Panc1 (cell line): ENCODE measurements at regions not wholly inside any gene's neighbourhood (a gene's known extent, or its start where the extent isn't known, plus 50 kb on each side); places are given as distances from the start of the nearest gene placed in this dataset.

ENCODE experiments used
- ATAC-seq: fragments of 200-7000 bp; cut with Tn5 transposase; 2 replicates; pipeline ENCODE4 v1.9.1; 2020; ENCODE audit warnings: mild to moderate bottlenecking, moderate library complexity
- BruUV-seq: library from RNA; stranded (reverse); fragments of 400-500 nt; replicated peaks from 2 replicates; lab custom pipeline; 2021; lab: Mats Ljungman, UMichigan
- CTCF ChIA-PET: fragments of 300-600 bp; sonication (Branson Sonifier 250); formaldehyde crosslinking; loops from one replicate; lab custom pipeline; 2022; ENCODE audit warnings: antibody characterized with exemption; lab: Charles Lee
- POLR2A ChIA-PET: fragments of 300-600 bp; sonication (Branson Sonifier 250); formaldehyde crosslinking; loops from one replicate; lab custom pipeline; 2022; ENCODE audit warnings: antibody characterized with exemption; lab: Charles Lee
- DNase-seq: peaks from one replicate; pipeline ENCODE4 v3.0.0-alpha.2; 2010; ENCODE audit warnings: low read depth, low spot score
- H3K27ac ChIP-seq: 2 replicates; pipeline ENCODE4 v1.5.1; 2011; ENCODE audit warnings: mild to moderate bottlenecking, low read length, inconsistent platforms
- H3K27me3 ChIP-seq: fragments of 200-500 bp; sonication (Bioruptor generic); 2 replicates; pipeline ENCODE4 v1.6.0; 2014; ENCODE audit warnings: low read length, inconsistent platforms; ENCODE audit not compliant: control insufficient read depth, insufficient read depth
- H3K36me3 ChIP-seq: fragments of 200-500 bp; sonication (Bioruptor generic); 2 replicates; pipeline ENCODE4 v1.5.1; 2014; ENCODE audit warnings: inconsistent platforms, mild to moderate bottlenecking, low read length, moderate library complexity; ENCODE audit not compliant: control insufficient read depth, insufficient read depth
- H3K4me1 ChIP-seq: 2 replicates; pipeline ENCODE4 v1.5.1; 2011; ENCODE audit warnings: inconsistent platforms, mild to moderate bottlenecking, low read length, moderate library complexity; ENCODE audit not compliant: control insufficient read depth, insufficient read depth
- H3K4me3 ChIP-seq, 2 experiments: 2 replicates each; pipeline ENCODE4 v1.5.1; 2011 to 2012; ENCODE audit warnings: low read depth in 2 of 2, low read length in 2 of 2, mild to moderate bottlenecking in 2 of 2, inconsistent platforms in 1 of 2, moderate library complexity in 1 of 2
- H3K9me3 ChIP-seq: fragments of 200-500 bp; sonication (Bioruptor generic); 2 replicates; pipeline ENCODE4 v1.5.1; 2014; ENCODE audit warnings: low read depth, mild to moderate bottlenecking, inconsistent platforms, low read length, moderate library complexity; ENCODE audit not compliant: control insufficient read depth, insufficient read depth
- POLR2AphosphoS5 ChIP-seq: IDR thresholded peaks from 2 replicates; pipeline ENCODE4 v1.6.1; 2012; ENCODE audit warnings: mild to moderate bottlenecking, low read depth, low read length, moderate library complexity
- SIN3A ChIP-seq: IDR thresholded peaks from 2 replicates; pipeline ENCODE4 v1.6.1; 2012; ENCODE audit warnings: low read depth, mild to moderate bottlenecking, low read length, moderate library complexity, borderline replicate concordance; ENCODE audit not compliant: insufficient read depth
- TCF7L2 ChIP-seq: IDR thresholded peaks from 2 replicates; pipeline ENCODE4 v1.6.1; 2011; ENCODE audit warnings: mild to moderate bottlenecking, low read depth, low read length, inconsistent platforms
- in situ Hi-C: cut with HindIII; loops from 2 replicates; pipeline ENCODE4 v1.10.0; 2016; ENCODE audit warnings: low sequenced_read_pairs, low pct_unique_long_range_greater_than_20kb
- intact Hi-C: fragments of 100-400 bp; cut with micrococcal nuclease; formaldehyde crosslinking; loops from one replicate; pipeline ENCODE4 v1.10.0; 2022; ENCODE audit not compliant: unreplicated experiment
- TF ChIP-seq, protein P1 (sequence below), 2 experiments: IDR thresholded peaks; 2 replicates each; pipeline ENCODE4 v1.6.1; 2011 to 2012; ENCODE audit warnings: low read depth in 2 of 2, control low read depth in 1 of 2, low read length in 1 of 2, mild to moderate bottlenecking in 1 of 2, moderate library complexity in 1 of 2; ENCODE audit not compliant: insufficient read depth in 1 of 2
- TF ChIP-seq, protein P2 (sequence below): fragments of 450-650 bp; IDR thresholded peaks from 2 replicates; pipeline ENCODE4 v1.5.1; 2017; ENCODE audit warnings: mild to moderate bottlenecking

DNA sequence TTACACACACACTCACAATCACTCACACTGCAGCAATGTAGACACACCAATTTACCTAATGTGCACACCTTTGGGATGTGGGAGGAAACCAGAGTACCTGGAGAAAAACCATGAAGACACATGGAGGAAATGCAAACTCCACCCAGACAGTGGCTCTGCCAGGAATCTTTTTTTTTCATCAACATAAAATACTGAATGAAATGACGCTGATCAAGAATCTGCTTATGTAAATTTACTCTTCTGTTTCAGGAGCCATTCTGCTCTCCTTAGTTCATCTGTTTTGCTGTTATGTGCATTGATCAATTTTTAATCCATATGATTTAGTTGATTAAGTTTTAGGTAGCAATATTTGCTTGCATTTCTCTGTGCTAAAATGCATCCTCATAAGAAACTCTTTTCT lies 414.2 kb upstream of the CCDC54 start:
- intact Hi-C loops = no loop called here

DNA sequence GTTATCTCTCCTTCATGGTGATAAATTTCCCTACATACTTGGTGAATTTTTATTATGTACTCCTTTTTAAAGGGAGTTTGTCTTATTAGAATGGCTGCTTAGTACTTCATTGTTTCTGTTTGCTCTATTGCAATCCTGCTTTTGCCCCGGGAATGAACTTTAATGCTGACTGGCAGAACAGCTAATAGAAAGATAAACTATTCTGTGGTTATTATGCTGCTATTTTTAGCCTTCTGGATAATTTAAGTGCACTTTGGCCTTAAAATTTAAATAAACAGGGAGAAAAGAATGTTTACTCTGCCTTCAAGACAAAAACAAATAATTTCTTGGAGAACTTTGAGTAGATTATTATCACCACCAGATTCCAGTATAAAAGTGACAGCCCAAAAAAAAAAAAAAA lies 413.8 kb upstream of the CCDC54 start:
- H3K36me3 ChIP-seq = no peaks in the 10 kb centered on the region
- intact Hi-C loops = no loop called here
- H3K27ac ChIP-seq = no peak overlapping the region
- BruUV-seq = no TSS peak
- no peaks in the 10 kb centered on the region for H3K27me3 ChIP-seq
- in situ Hi-C loops = no loop called here
- TF ChIP-seq, protein P1, sequence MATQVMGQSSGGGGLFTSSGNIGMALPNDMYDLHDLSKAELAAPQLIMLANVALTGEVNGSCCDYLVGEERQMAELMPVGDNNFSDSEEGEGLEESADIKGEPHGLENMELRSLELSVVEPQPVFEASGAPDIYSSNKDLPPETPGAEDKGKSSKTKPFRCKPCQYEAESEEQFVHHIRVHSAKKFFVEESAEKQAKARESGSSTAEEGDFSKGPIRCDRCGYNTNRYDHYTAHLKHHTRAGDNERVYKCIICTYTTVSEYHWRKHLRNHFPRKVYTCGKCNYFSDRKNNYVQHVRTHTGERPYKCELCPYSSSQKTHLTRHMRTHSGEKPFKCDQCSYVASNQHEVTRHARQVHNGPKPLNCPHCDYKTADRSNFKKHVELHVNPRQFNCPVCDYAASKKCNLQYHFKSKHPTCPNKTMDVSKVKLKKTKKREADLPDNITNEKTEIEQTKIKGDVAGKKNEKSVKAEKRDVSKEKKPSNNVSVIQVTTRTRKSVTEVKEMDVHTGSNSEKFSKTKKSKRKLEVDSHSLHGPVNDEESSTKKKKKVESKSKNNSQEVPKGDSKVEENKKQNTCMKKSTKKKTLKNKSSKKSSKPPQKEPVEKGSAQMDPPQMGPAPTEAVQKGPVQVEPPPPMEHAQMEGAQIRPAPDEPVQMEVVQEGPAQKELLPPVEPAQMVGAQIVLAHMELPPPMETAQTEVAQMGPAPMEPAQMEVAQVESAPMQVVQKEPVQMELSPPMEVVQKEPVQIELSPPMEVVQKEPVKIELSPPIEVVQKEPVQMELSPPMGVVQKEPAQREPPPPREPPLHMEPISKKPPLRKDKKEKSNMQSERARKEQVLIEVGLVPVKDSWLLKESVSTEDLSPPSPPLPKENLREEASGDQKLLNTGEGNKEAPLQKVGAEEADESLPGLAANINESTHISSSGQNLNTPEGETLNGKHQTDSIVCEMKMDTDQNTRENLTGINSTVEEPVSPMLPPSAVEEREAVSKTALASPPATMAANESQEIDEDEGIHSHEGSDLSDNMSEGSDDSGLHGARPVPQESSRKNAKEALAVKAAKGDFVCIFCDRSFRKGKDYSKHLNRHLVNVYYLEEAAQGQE (IDR thresholded peaks at IDR 0.05; ENCODE audit: insufficient read depth in 1 of 2, low read depth in 2 of 2, low read length in 1 of 2) = no peak
- TF ChIP-seq TCF7L2 (no peak), POLR2AphosphoS5 (no peak), SIN3A (no peak)
- TF ChIP-seq, protein P2, sequence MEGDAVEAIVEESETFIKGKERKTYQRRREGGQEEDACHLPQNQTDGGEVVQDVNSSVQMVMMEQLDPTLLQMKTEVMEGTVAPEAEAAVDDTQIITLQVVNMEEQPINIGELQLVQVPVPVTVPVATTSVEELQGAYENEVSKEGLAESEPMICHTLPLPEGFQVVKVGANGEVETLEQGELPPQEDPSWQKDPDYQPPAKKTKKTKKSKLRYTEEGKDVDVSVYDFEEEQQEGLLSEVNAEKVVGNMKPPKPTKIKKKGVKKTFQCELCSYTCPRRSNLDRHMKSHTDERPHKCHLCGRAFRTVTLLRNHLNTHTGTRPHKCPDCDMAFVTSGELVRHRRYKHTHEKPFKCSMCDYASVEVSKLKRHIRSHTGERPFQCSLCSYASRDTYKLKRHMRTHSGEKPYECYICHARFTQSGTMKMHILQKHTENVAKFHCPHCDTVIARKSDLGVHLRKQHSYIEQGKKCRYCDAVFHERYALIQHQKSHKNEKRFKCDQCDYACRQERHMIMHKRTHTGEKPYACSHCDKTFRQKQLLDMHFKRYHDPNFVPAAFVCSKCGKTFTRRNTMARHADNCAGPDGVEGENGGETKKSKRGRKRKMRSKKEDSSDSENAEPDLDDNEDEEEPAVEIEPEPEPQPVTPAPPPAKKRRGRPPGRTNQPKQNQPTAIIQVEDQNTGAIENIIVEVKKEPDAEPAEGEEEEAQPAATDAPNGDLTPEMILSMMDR = no peak
- POLR2A ChIA-PET = no interaction called here
- DNase-seq (no peak), ATAC-seq (no peak)
- H3K4me3 ChIP-seq = no peak overlapping the region
- no peaks in the 10 kb centered on the region for H3K9me3 ChIP-seq
- H3K4me1 ChIP-seq = no peaks in the 10 kb centered on the region; the same call in 1 of the 2 replicates
- CTCF ChIA-PET = no interaction called here

More for the DNA sequence above, 414.2 kb upstream of the CCDC54 start:
- CTCF ChIA-PET = no interaction called here
- TF ChIP-seq TCF7L2 (no peak), SIN3A (no peak), POLR2AphosphoS5 (no peak)
- TF ChIP-seq, protein P2 = no peak
- TF ChIP-seq, protein P1 (IDR thresholded peaks at IDR 0.05; ENCODE audit: insufficient read depth in 1 of 2, low read depth in 2 of 2, low read length in 1 of 2) = no peak
- H3K27ac ChIP-seq = no peak overlapping the region
- POLR2A ChIA-PET = no interaction called here
- H3K36me3 ChIP-seq = no peaks in the 10 kb centered on the region
- no peaks in the 10 kb centered on the region for H3K9me3 ChIP-seq
- no peak overlapping the region for H3K4me3 ChIP-seq
- no TSS peak for BruUV-seq
- DNase-seq (no peak), ATAC-seq (no peak)
- no peaks in the 10 kb centered on the region for H3K27me3 ChIP-seq
- in situ Hi-C loops = no loop called here
- H3K4me1 ChIP-seq = no peaks in the 10 kb centered on the region; the same call in 1 of the 2 replicates
